Upper lobe of left lung (tissue), 6 donors: ENCODE measurements at regions not wholly inside any gene's neighbourhood (a gene's known extent, or its start where the extent isn't known, plus 50 kb on each side); places are given as distances from the start of the nearest gene placed in this dataset.
A peak's percentile ranks its signal among the peaks of the same experiment; 100 is the strongest.

Source experiments
- ATAC-seq, 2 donors: fragments of 200-7000 bp; cut with Tn5 transposase; one replicate each; pipeline ENCODE4 v1.9.1; 2022; ENCODE audit warnings: mild to moderate bottlenecking in 2 of 2, moderate library complexity in 2 of 2; ENCODE audit not compliant: low FRiP score in 2 of 2
- DNase-seq, 2 donors: peaks; one replicate each; pipeline ENCODE4 v3.0.0-alpha.2; 2019 to 2020
- H3K27ac ChIP-seq, 4 donors: fragments of 200-600 bp; sonication (generic); one replicate each; pipeline ENCODE4 v1.5.1; 2016 to 2019
- H3K27me3 ChIP-seq, 4 donors: fragments of 200-600 bp; sonication (generic); one replicate each; pipeline ENCODE4 v1.5.1; 2017 to 2019
- H3K36me3 ChIP-seq, 4 donors: fragments of 200-600 bp; sonication (generic); one replicate each; pipeline ENCODE4 v1.5.1; 2016 to 2019
- H3K4me1 ChIP-seq, 4 donors: fragments of 200-600 bp; sonication (generic); one replicate each; pipeline ENCODE4 v1.5.1; 2018 to 2019
- H3K4me3 ChIP-seq, 4 donors: fragments of 200-600 bp; sonication (generic); one replicate each; pipeline ENCODE4 v1.5.1; 2017 to 2019; ENCODE audit warnings: mild to moderate bottlenecking in 2 of 4, moderate library complexity in 1 of 4
- H3K9me3 ChIP-seq, 4 donors: fragments of 200-600 bp; sonication (generic); one replicate each; pipeline ENCODE4 v1.5.1; 2018 to 2019
- CTCF ChIP-seq, 6 experiments: fragments of 450-650 bp in 4 of 6; fragments of 200-600 bp in 2 of 6; sonication (generic) in 2 of 6; IDR thresholded peaks; one replicate each; pipeline ENCODE4 v1.5.1; 2016 to 2019; ENCODE audit warnings: antibody characterized with exemption in 6 of 6
- EP300 ChIP-seq, 4 donors: sonication (generic); formaldehyde crosslinking; IDR thresholded peaks; one replicate each; pipeline ENCODE4 v1.5.1; 2017; ENCODE audit warnings: antibody characterized with exemption in 4 of 4, control low read depth in 2 of 4
- POLR2A ChIP-seq, 4 donors: fragments of 450-650 bp; IDR thresholded peaks; one replicate each; pipeline ENCODE4 v1.5.1; 2016 to 2017; ENCODE audit warnings: antibody characterized with exemption in 4 of 4, mild to moderate bottlenecking in 2 of 4
- POLR2AphosphoS5 ChIP-seq, 2 donors: sonication (generic); formaldehyde crosslinking; IDR thresholded peaks; one replicate each; pipeline ENCODE4 v1.5.1; 2017; ENCODE audit warnings: antibody characterized with exemption in 2 of 2
- WGBS, 2 donors: methylation state at CpG; one replicate each; pipeline ENCODE4 v1.1.5; 2017 to 2018; 5-methylcytosine and 5-hydroxymethylcytosine counted together
- donor health status: DM: no; HTN: no; CAD: no; lungs with moderate emphysema.
- donor health status: DM: no; HTN: yes; CAD: no; lungs with severe emphysema.

GRCh38 chr11:121800731-121801393, 315.2 kb downstream of the BLID start:
- Histone ChIP-seq H3K27ac (no peak overlapping the region), H3K4me3 (no peak overlapping the region), H3K9me3 (no peaks in the 10 kb centered on the region), H3K36me3 (no peaks in the 10 kb centered on the region), H3K27me3 (no peaks in the 10 kb centered on the region), H3K4me1 (no peaks in the 10 kb centered on the region)
- DNase-seq (no peak), ATAC-seq (no peak)
- 31 to 40% methylated on average over 9 to 10 of the region's 10 CpGs for WGBS, 2 donors
- TF ChIP-seq POLR2A (IDR thresholded peaks at IDR 0.05), result no peak
- no peak for TF ChIP-seq POLR2AphosphoS5 (IDR thresholded peaks at IDR 0.05)
- no peak for TF ChIP-seq CTCF (IDR thresholded peaks at IDR 0.05)
- no peak for TF ChIP-seq EP300 (IDR thresholded peaks at IDR 0.05)

GRCh38 chr11:121800240-121800639, 315.8 kb downstream of the BLID start:
- Histone ChIP-seq H3K27me3 (no peaks in the 10 kb centered on the region), H3K4me3 (no peak overlapping the region), H3K4me1 (no peaks in the 10 kb centered on the region), H3K36me3 (no peaks in the 10 kb centered on the region), H3K9me3 (no peaks in the 10 kb centered on the region), H3K27ac (no peak overlapping the region)
- no peak for ATAC-seq
- no peak for DNase-seq
- TF ChIP-seq POLR2AphosphoS5 (IDR thresholded peaks at IDR 0.05) (no peak), CTCF (IDR thresholded peaks at IDR 0.05) (no peak), EP300 (IDR thresholded peaks at IDR 0.05) (no peak), POLR2A (IDR thresholded peaks at IDR 0.05) (no peak)

- H3K4me3 ChIP-seq, result no peak overlapping the region
- DNase-seq, result no peak
- H3K9me3 ChIP-seq, result no peaks in the 10 kb centered on the region
- TF ChIP-seq EP300 (IDR thresholded peaks at IDR 0.05) (no peak), POLR2A (IDR thresholded peaks at IDR 0.05) (no peak), POLR2AphosphoS5 (IDR thresholded peaks at IDR 0.05) (no peak), CTCF (IDR thresholded peaks at IDR 0.05) (no peak)
- no peaks in the 10 kb centered on the region for H3K36me3 ChIP-seq
- H3K27me3 ChIP-seq, result no peaks in the 10 kb centered on the region
- WGBS, 2 donors, result 88 to 93% methylated on average over 3 of the region's 3 CpGs
- no peak overlapping the region for H3K27ac ChIP-seq
- H3K4me1 ChIP-seq, result no peaks in the 10 kb centered on the region
- ATAC-seq, result no peak
Observed at GRCh38 chr11:121797496-121797895, 318.5 kb downstream of the BLID start.

- Histone ChIP-seq H3K27ac (no peak overlapping the region), H3K27me3 (no peaks in the 10 kb centered on the region), H3K4me3 (no peak overlapping the region), H3K9me3 (no peaks in the 10 kb centered on the region), H3K36me3 (no peaks in the 10 kb centered on the region), H3K4me1 (no peaks in the 10 kb centered on the region)
- TF ChIP-seq POLR2AphosphoS5 (IDR thresholded peaks at IDR 0.05) (no peak), CTCF (IDR thresholded peaks at IDR 0.05) (no peak), EP300 (IDR thresholded peaks at IDR 0.05) (no peak), POLR2A (IDR thresholded peaks at IDR 0.05) (no peak)
- 88 to 91% methylated on average over 7 of the region's 7 CpGs for WGBS, 2 donors
- DNase-seq (no peak), ATAC-seq (no peak)
Observed at GRCh38 chr11:121795174-121795573, 320.8 kb downstream of the BLID start.

- H3K36me3 ChIP-seq, result no peaks in the 10 kb centered on the region
- no peak overlapping the region for H3K4me3 ChIP-seq
- no peaks in the 10 kb centered on the region for H3K4me1 ChIP-seq
- DNase-seq, result peak in 1 of 2 donors; percentile 54
- no peak for TF ChIP-seq POLR2A (IDR thresholded peaks at IDR 0.05)
- TF ChIP-seq CTCF (IDR thresholded peaks at IDR 0.05), result no peak
- TF ChIP-seq EP300 (IDR thresholded peaks at IDR 0.05), result no peak
- TF ChIP-seq POLR2AphosphoS5 (IDR thresholded peaks at IDR 0.05), result no peak
- H3K27me3 ChIP-seq, result no peaks in the 10 kb centered on the region
- no peak overlapping the region for H3K27ac ChIP-seq
- H3K9me3 ChIP-seq, result no peaks in the 10 kb centered on the region
- no peak for ATAC-seq
- WGBS, 2 donors, result 92 to 93% methylated on average over 22 of the region's 22 CpGs
Observed at GRCh38 chr11:121794671-121795141, 321.3 kb downstream of the BLID start.
